Mesenchymal stem cell (in vitro differentiated cells and primary cell): ENCODE measurements at regions not wholly inside any gene's neighbourhood (a gene's known extent, or its start where the extent isn't known, plus 50 kb on each side); places are given as distances from the start of the nearest gene placed in this dataset.

Source experiments
- DNase-seq: peaks from one replicate; pipeline ENCODE4 v3.0.0-alpha.2; 2013
- H2AFZ ChIP-seq: one replicate; pipeline ENCODE4 v1.6.1; 2013; ENCODE audit warnings: low read depth, mild to moderate bottlenecking, control low read depth, inconsistent platforms, low read length, moderate library complexity
- H2AK5ac ChIP-seq: 2 replicates; pipeline ENCODE4 v1.6.1; 2013; ENCODE audit warnings: low read length, moderate library complexity, mild to moderate bottlenecking, inconsistent platforms; ENCODE audit not compliant: severe bottlenecking
- H2BK120ac ChIP-seq: one replicate; pipeline ENCODE4 v1.6.1; 2013; ENCODE audit warnings: low read depth, mild to moderate bottlenecking, inconsistent platforms, low read length, moderate library complexity
- H2BK12ac ChIP-seq, 2 experiments: one replicate each; pipeline ENCODE4 v1.6.1; 2013; ENCODE audit warnings: inconsistent platforms in 2 of 2, low read length in 2 of 2, mild to moderate bottlenecking in 2 of 2, moderate library complexity in 2 of 2, control low read depth in 1 of 2
- H2BK15ac ChIP-seq: one replicate; pipeline ENCODE4 v1.6.1; 2013; ENCODE audit warnings: mild to moderate bottlenecking, low read depth, inconsistent platforms; ENCODE audit not compliant: poor library complexity, severe bottlenecking
- H2BK5ac ChIP-seq: 2 replicates; pipeline ENCODE4 v1.6.1; 2013; ENCODE audit warnings: low read depth, mild to moderate bottlenecking, low read length, control low read depth, inconsistent platforms; ENCODE audit not compliant: poor library complexity, severe bottlenecking
- H3K14ac ChIP-seq, 2 experiments: one replicate each; pipeline ENCODE4 v1.6.1; 2013; ENCODE audit warnings: inconsistent platforms in 2 of 2, low read length in 2 of 2, control low read depth in 1 of 2, mild to moderate bottlenecking in 1 of 2, moderate library complexity in 1 of 2
- H3K18ac ChIP-seq, 2 experiments: one replicate each; pipeline ENCODE4 v1.6.1; 2013; ENCODE audit warnings: inconsistent platforms in 2 of 2, low read length in 2 of 2, control low read depth in 1 of 2, low read depth in 1 of 2, mild to moderate bottlenecking in 1 of 2
- H3K23ac ChIP-seq, 2 experiments: one replicate each; pipeline ENCODE4 v1.6.1; 2013; ENCODE audit warnings: inconsistent platforms in 2 of 2, low read length in 2 of 2, mild to moderate bottlenecking in 2 of 2, moderate library complexity in 2 of 2, control low read depth in 1 of 2
- H3K27ac ChIP-seq: 2 replicates; pipeline ENCODE4 v1.5.1; 2013; ENCODE audit warnings: mild to moderate bottlenecking, moderate library complexity, low read length, control low read depth, inconsistent platforms; ENCODE audit not compliant: poor library complexity, severe bottlenecking
- H3K27me3 ChIP-seq, 2 experiments: 2 replicates each; pipeline versions ENCODE4 v1.6.1 to v1.7.0; 2013; ENCODE audit warnings: low read length in 2 of 2, mild to moderate bottlenecking in 2 of 2, moderate library complexity in 2 of 2, control low read depth in 1 of 2, inconsistent platforms in 1 of 2; ENCODE audit not compliant: control insufficient read depth in 1 of 2, insufficient read depth in 1 of 2
- H3K36me3 ChIP-seq, 2 experiments: 2 replicates each; pipeline versions ENCODE4 v1.6.1 to v1.7.0; 2013; ENCODE audit warnings: low read length in 2 of 2, control low read depth in 1 of 2, inconsistent platforms in 1 of 2, low read depth in 1 of 2, mild to moderate bottlenecking in 1 of 2; ENCODE audit not compliant: insufficient read depth in 2 of 2, control insufficient read depth in 1 of 2
- H3K4ac ChIP-seq, 2 experiments: one replicate each; pipeline ENCODE4 v1.6.1; 2013; ENCODE audit warnings: inconsistent platforms in 2 of 2, low read length in 2 of 2, mild to moderate bottlenecking in 2 of 2, moderate library complexity in 2 of 2, control low read depth in 1 of 2, low read depth in 1 of 2
- H3K4me1 ChIP-seq: 2 replicates; pipeline ENCODE4 v1.6.1; 2013; ENCODE audit warnings: low read depth, low read length, control low read depth; ENCODE audit not compliant: control insufficient read depth, insufficient read depth
- H3K4me2 ChIP-seq: 2 replicates; pipeline ENCODE4 v1.6.1; 2013; ENCODE audit warnings: low read length, mild to moderate bottlenecking, inconsistent platforms; ENCODE audit not compliant: poor library complexity, severe bottlenecking
- H3K4me3 ChIP-seq, 2 experiments: 2 replicates each; pipeline versions ENCODE4 v1.5.1 to v1.7.0; 2013; ENCODE audit warnings: low read length in 2 of 2, mild to moderate bottlenecking in 2 of 2, control low read depth in 1 of 2, low read depth in 1 of 2; ENCODE audit not compliant: insufficient read depth in 1 of 2
- H3K79me1 ChIP-seq: replicated peaks from 2 replicates; pipeline ENCODE4 v1.6.1; 2013; ENCODE audit warnings: mild to moderate bottlenecking, control low read depth, low read length, inconsistent platforms; ENCODE audit not compliant: poor library complexity, severe bottlenecking
- H3K9ac ChIP-seq: 2 replicates; pipeline ENCODE4 v1.7.0; 2013; ENCODE audit warnings: mild to moderate bottlenecking, low read length, moderate library complexity
- H3K9me3 ChIP-seq: 2 replicates; pipeline ENCODE4 v1.7.0; 2013; ENCODE audit warnings: mild to moderate bottlenecking, low read length; ENCODE audit not compliant: control insufficient read depth
- H4K8ac ChIP-seq: one replicate; pipeline ENCODE4 v1.6.1; 2013; ENCODE audit warnings: inconsistent platforms, mild to moderate bottlenecking, low read length, moderate library complexity
- H4K91ac ChIP-seq: one replicate; pipeline ENCODE4 v1.6.1; 2013; ENCODE audit warnings: mild to moderate bottlenecking, low read length, inconsistent platforms
- WGBS: methylation state at CpG from one replicate; pipeline ENCODE4 v1.1.7; 2013; ENCODE audit warnings: mixed read lengths; 5-methylcytosine and 5-hydroxymethylcytosine counted together

- Histone ChIP-seq H3K9me3 (no peaks in the 10 kb centered on the region), H3K14ac (no peak overlapping the region), H2BK5ac (no peak overlapping the region), H4K91ac (no peak overlapping the region), H4K8ac (no peak overlapping the region), H3K4ac (no peak overlapping the region), H3K27ac (no peak overlapping the region), H3K18ac (no peak overlapping the region), H3K36me3 (no peaks in the 10 kb centered on the region), H2AK5ac (no peak overlapping the region), H3K9ac (no peak overlapping the region), H2BK12ac (no peak overlapping the region), H3K4me2 (no peak overlapping the region), H3K27me3 (no peaks in the 10 kb centered on the region), H2BK15ac (no peak overlapping the region), H2BK120ac (no peak overlapping the region), H3K23ac (no peak overlapping the region), H3K4me3 (no peak overlapping the region), H2AFZ (no peak overlapping the region), H3K79me1 (no peaks in the 10 kb centered on the region), H3K4me1 (no peaks in the 10 kb centered on the region)
- 91% methylated on average over 8 of the region's 8 CpGs for WGBS
- no peak for DNase-seq
Observed at GRCh38 chr2:21658907-21659477, 535.2 kb downstream of the TDRD15 start.

DNA sequence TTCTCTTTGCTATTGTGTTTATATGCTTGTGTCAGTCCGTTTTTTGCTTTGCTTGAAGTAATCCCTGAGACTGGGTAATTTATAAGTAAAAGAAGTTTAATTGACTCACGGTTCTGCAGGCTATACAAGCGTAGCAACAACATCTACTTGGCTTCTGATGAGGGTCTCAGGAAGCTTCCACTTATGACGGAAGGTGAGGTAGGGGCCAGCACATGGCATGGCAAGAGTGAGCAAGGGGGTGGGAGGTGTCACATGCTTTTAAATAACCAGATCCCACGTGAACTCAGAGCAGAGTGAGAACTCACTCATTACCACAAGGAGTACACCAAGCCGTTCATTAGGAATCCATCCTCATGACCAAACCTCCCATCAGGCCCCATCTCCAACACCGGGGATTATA, 540.3 kb downstream of the TDRD15 start:
- H3K9ac ChIP-seq, result no peak overlapping the region
- no peak overlapping the region for H3K4ac ChIP-seq
- no peak overlapping the region for H3K18ac ChIP-seq
- H3K36me3 ChIP-seq, result no peaks in the 10 kb centered on the region
- no peak for DNase-seq
- no peak overlapping the region for H4K8ac ChIP-seq
- H2BK15ac ChIP-seq, result no peak overlapping the region
- no peaks in the 10 kb centered on the region for H3K4me1 ChIP-seq
- no peak overlapping the region for H3K4me2 ChIP-seq
- no peak overlapping the region for H3K23ac ChIP-seq
- no peak overlapping the region for H4K91ac ChIP-seq
- H3K14ac ChIP-seq, result no peak overlapping the region
- no peak overlapping the region for H2BK5ac ChIP-seq
- no peak overlapping the region for H3K27ac ChIP-seq
- WGBS, result 79% methylated on average over 6 of the region's 7 CpGs
- H2AK5ac ChIP-seq, result no peak overlapping the region
- peaks cover 4% of the 10 kb centered on the region for H3K9me3 ChIP-seq
- no peak overlapping the region for H2BK120ac ChIP-seq
- no peak overlapping the region for H2AFZ ChIP-seq
- H3K27me3 ChIP-seq, result no peaks in the 10 kb centered on the region
- H2BK12ac ChIP-seq, result no peak overlapping the region
- no peak overlapping the region for H3K4me3 ChIP-seq
- H3K79me1 ChIP-seq, result no peaks in the 10 kb centered on the region

DNA sequence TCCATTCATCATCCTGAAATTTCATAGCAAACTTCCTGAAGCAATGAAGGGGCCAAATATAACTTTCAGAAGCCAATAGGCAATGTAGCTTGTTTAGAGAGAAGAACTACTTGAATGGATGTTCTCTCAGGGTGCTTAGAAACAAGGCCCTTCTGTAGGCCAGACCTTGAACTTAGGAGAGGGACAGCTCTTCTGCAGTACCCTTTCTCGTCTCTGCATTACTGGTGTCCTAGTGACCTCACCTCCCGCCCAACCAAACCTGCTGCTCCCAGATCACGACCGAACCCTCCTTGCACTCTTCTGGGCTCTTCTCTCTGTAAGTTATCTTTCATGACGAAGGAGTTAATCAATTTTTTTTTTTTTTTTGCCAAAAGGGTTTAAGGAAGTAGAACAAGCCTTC, 543.9 kb downstream of the TDRD15 start:
- Histone ChIP-seq H3K4me3 (no peak overlapping the region), H2BK120ac (no peak overlapping the region), H3K9me3 (peaks cover 9% of the 10 kb centered on the region), H3K4ac (no peak overlapping the region), H2BK5ac (no peak overlapping the region), H3K18ac (no peak overlapping the region), H3K23ac (no peak overlapping the region), H4K8ac (no peak overlapping the region), H2BK12ac (no peak overlapping the region), H4K91ac (no peak overlapping the region), H2AK5ac (no peak overlapping the region), H3K4me1 (no peaks in the 10 kb centered on the region), H3K9ac (no peak overlapping the region), H3K36me3 (no peaks in the 10 kb centered on the region), H3K4me2 (no peak overlapping the region), H3K14ac (no peak overlapping the region), H3K27me3 (no peaks in the 10 kb centered on the region), H2BK15ac (no peak overlapping the region), H3K27ac (no peak overlapping the region), H2AFZ (no peak overlapping the region), H3K79me1 (no peaks in the 10 kb centered on the region)
- WGBS, result 94% methylated on average over 4 of the region's 5 CpGs
- no peak for DNase-seq

DNA sequence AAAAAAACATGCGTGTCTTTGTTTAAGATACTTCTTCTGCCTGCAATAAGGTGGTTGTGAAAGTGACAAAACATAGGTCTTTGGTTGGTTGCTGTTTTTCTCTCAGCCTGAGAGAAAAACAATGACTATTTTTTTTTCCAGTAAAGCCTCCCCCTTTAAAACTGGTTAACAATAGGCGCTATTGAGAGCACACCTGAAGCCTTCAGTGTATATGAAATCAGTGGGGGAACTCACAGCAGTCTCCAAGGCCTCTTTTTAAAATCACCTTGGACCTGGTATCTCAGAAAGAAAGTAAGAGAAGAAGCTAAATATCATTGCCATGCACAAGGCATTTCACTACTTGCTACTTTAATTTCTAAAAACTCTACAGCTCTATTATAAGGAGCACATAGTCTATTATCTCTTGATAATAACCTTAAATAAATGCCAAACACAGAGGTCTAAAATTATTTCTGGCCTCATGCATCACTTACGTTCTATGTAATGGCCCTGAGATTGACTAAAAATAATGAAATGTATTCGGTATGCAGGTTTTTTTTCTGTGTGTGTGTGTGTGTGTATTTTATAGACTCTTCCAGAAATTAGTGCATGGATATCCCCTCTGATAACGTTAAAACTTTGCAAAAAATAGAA, 544.4 kb downstream of the TDRD15 start:
- Histone ChIP-seq H2AK5ac (no peak overlapping the region), H4K91ac (no peak overlapping the region), H3K36me3 (no peaks in the 10 kb centered on the region), H4K8ac (no peak overlapping the region), H3K4me1 (no peaks in the 10 kb centered on the region), H2BK12ac (no peak overlapping the region), H3K9me3 (peaks cover 12% of the 10 kb centered on the region), H3K9ac (no peak overlapping the region), H2BK5ac (no peak overlapping the region), H3K18ac (no peak overlapping the region), H2BK120ac (no peak overlapping the region), H3K23ac (no peak overlapping the region), H3K14ac (no peak overlapping the region), H3K4ac (no peak overlapping the region), H3K27me3 (no peaks in the 10 kb centered on the region), H3K4me2 (no peak overlapping the region), H3K27ac (no peak overlapping the region), H3K4me3 (no peak overlapping the region), H2AFZ (no peak overlapping the region), H2BK15ac (no peak overlapping the region), H3K79me1 (no peaks in the 10 kb centered on the region)
- WGBS, result 74% methylated on average over 5 of the region's 5 CpGs
- DNase-seq, result no peak
